ENCODE measurements at regions not wholly inside any gene's neighbourhood (a gene's known extent, or its start where the extent isn't known, plus 50 kb on each side); places are given as distances from the start of the nearest gene placed in this dataset.

DNA sequence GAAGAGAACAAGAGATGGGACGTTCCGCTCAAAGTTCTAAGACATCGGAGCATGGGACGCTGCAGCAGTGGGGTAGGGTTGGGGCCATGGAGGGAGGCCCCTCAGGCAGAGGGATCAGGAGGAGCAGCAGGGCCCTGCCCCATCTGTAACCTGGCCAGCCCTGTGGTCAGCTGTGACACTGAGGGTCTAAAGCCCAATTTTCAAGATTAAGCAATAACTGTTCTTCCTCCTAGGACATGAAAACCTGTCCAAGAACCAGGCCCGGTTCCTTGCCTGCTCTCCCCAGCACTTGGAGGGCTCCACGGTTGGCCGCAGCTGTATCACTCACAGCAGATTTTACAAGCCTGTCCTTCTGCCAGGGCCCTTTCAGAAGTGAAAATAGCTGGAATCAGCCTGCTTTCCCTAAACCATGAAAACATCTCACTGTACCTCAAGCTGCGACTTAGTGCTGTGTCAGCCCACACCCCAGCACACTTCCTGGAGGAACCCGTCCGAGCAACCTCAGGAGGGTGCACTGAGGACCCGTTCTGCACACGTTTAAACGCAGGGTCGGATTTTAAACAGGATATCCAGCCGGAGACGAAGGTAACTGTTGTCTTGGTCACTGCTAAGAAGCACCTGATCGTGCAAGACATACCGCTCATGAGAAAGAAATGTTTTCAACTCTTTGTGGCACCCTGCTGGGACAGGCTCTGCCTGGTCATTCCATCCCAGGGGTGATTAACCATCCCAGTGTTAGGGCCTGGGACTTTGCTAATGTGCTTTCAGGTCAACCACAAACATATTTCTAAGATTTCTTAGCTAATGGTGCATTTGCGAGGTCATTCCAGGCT is 201.9 kb upstream of the DIO3 start:
- FAIRE-seq (no peak), DNase-seq (ENCODE audit: low read depth, low spot score) (no peak)
- Histone ChIP-seq H4K20me1 (replicated peaks; ENCODE audit: control insufficient read depth, extremely low read depth, insufficient read depth, low read length) (no peaks in the 10 kb centered on the region), H3K4me3 (replicated peaks in 1 of 3; ENCODE audit: insufficient read depth in 1 of 3, low read depth in 1 of 3, low read length in 3 of 3) (no peak overlapping the region), H3K27me3 (ENCODE audit: control insufficient read depth in 2 of 2, insufficient read depth in 2 of 2, low read length in 2 of 2) (no peaks in the 10 kb centered on the region), H2AFZ (ENCODE audit: low read depth, low read length) (no peak overlapping the region), H3K4me1 (ENCODE audit: control insufficient read depth, extremely low read depth, insufficient read depth, low read length) (no peaks in the 10 kb centered on the region), H3K9me3 (replicated peaks; ENCODE audit: control insufficient read depth, insufficient read depth, low read length) (peaks cover 2% of the 10 kb centered on the region), H3K9ac (replicated peaks; ENCODE audit: extremely low read depth, insufficient read depth, low read length) (no peak overlapping the region), H3K9me1 (replicated peaks; ENCODE audit: control insufficient read depth, extremely low read depth, insufficient read depth, low read length) (no peaks in the 10 kb centered on the region), H3K4me2 (ENCODE audit: insufficient read depth, low read length) (no peak overlapping the region), H3K79me2 (ENCODE audit: control insufficient read depth, insufficient read depth, low read length) (no peaks in the 10 kb centered on the region), H3K27ac (ENCODE audit: insufficient read depth, low read depth, low read length) (no peak overlapping the region), H3K36me3 (ENCODE audit: control insufficient read depth in 2 of 2, extremely low read depth in 1 of 2, insufficient read depth in 2 of 2, low read length in 2 of 2) (no peaks in the 10 kb centered on the region)
- dilution Hi-C loops (cut with MboI; ENCODE audit: extremely low pct_ligation_motif_present, low sequenced_read_pairs) (no loop called here), intact Hi-C loops (cut with micrococcal nuclease) (no loop called here)
- TF ChIP-seq MYC (IDR thresholded peaks at IDR 0.05; ENCODE audit: low read depth, low read length): no peak
- TF ChIP-seq GATA2 (IDR thresholded peaks at IDR 0.05; ENCODE audit: insufficient read depth, insufficient read length, low read depth, low read length): no peak
- TF ChIP-seq POLR2A (IDR thresholded peaks at IDR 0.05; ENCODE audit: low read depth, low read length): no peak
- no peak for TF ChIP-seq FOS (IDR thresholded peaks at IDR 0.05; ENCODE audit: borderline replicate concordance, insufficient read depth, low read length)
- TF ChIP-seq POLR2AphosphoS5 (IDR thresholded peaks at IDR 0.05; ENCODE audit: insufficient read depth, low read depth, low read length): no peak
- TF ChIP-seq, protein P1, sequence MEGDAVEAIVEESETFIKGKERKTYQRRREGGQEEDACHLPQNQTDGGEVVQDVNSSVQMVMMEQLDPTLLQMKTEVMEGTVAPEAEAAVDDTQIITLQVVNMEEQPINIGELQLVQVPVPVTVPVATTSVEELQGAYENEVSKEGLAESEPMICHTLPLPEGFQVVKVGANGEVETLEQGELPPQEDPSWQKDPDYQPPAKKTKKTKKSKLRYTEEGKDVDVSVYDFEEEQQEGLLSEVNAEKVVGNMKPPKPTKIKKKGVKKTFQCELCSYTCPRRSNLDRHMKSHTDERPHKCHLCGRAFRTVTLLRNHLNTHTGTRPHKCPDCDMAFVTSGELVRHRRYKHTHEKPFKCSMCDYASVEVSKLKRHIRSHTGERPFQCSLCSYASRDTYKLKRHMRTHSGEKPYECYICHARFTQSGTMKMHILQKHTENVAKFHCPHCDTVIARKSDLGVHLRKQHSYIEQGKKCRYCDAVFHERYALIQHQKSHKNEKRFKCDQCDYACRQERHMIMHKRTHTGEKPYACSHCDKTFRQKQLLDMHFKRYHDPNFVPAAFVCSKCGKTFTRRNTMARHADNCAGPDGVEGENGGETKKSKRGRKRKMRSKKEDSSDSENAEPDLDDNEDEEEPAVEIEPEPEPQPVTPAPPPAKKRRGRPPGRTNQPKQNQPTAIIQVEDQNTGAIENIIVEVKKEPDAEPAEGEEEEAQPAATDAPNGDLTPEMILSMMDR (IDR thresholded peaks at IDR 0.05; ENCODE audit: extremely low read depth in 1 of 2, insufficient read depth in 1 of 2, low read depth in 1 of 2, low read length in 2 of 2): no peak
- TF ChIP-seq, protein P2, sequence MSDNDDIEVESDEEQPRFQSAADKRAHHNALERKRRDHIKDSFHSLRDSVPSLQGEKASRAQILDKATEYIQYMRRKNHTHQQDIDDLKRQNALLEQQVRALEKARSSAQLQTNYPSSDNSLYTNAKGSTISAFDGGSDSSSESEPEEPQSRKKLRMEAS (IDR thresholded peaks at IDR 0.05; ENCODE audit: insufficient read depth, insufficient read length): no peak
- TF ChIP-seq EZH2 (IDR thresholded peaks at IDR 0.05; ENCODE audit: borderline replicate concordance, low read depth, low read length, severe bottlenecking): no peak
- no peak for TF ChIP-seq JUN (IDR thresholded peaks at IDR 0.05; ENCODE audit: borderline replicate concordance, insufficient read depth, insufficient read length, low read depth)
- ChIA-PET POLR2A (no interaction called here), CTCF (no interaction called here)
- BruUV-seq (replicated peaks): no TSS peak

Data from endothelial cell of umbilical vein (primary cell).